AG09309 (cell line): ENCODE measurements at regions not wholly inside any gene's neighbourhood (a gene's known extent, or its start where the extent isn't known, plus 50 kb on each side); places are given as distances from the start of the nearest gene placed in this dataset.
"Not testable (repeated sequence)": the region's sequence is repeated elsewhere in the genome, so short reads cannot be mapped to it uniquely, and the experiment has no call there.

Source experiments
- DNase-seq: peaks from one replicate; pipeline ENCODE4 v3.0.0-alpha.2; 2010; ENCODE audit warnings: low read depth
- H3K4me3 ChIP-seq: 2 replicates; pipeline ENCODE4 v1.5.1; 2011; ENCODE audit warnings: mild to moderate bottlenecking, low read depth, low read length, moderate library complexity; ENCODE audit not compliant: control insufficient read depth
- CTCF ChIP-seq: IDR thresholded peaks from 2 replicates; pipeline ENCODE4 v1.5.1; 2011; ENCODE audit warnings: mild to moderate bottlenecking, low read depth, low read length, inconsistent platforms; ENCODE audit not compliant: insufficient read depth, control insufficient read depth; ENCODE audit errors: missing control alignments

- no peak overlapping the region for H3K4me3 ChIP-seq
- TF ChIP-seq CTCF, result no peak
- no peak for DNase-seq
These were observed 135.3 kb downstream of the CCER1 start for GRCh38 chr12:90819709-90820108.

GRCh38 chr12:90816353-90817089 lies 138.5 kb downstream of the CCER1 start:
- TF ChIP-seq CTCF, result no peak
- peak; percentile 8 for DNase-seq
- no peak overlapping the region for H3K4me3 ChIP-seq

GRCh38 chr12:90809940-90810339 lies 145.0 kb downstream of the CCER1 start:
- DNase-seq, result no peak
- no peak overlapping the region for H3K4me3 ChIP-seq
- no peak for TF ChIP-seq CTCF

GRCh38 chr12:90808568-90808967 lies 146.4 kb downstream of the CCER1 start:
- no peak overlapping the region for H3K4me3 ChIP-seq
- no peak for TF ChIP-seq CTCF
- no peak for DNase-seq

GRCh38 chr12:90802727-90803126 lies 152.2 kb downstream of the CCER1 start:
- DNase-seq, result no peak
- no peak overlapping the region for H3K4me3 ChIP-seq
- no peak for TF ChIP-seq CTCF

- H3K4me3 ChIP-seq, result no peak overlapping the region
- no peak for TF ChIP-seq CTCF
- peak; percentile 11 for DNase-seq
These were observed 153.2 kb downstream of the CCER1 start for GRCh38 chr12:90801776-90802175.

- no peak for DNase-seq
- H3K4me3 ChIP-seq, result no peak overlapping the region
- TF ChIP-seq CTCF, result no peak
These were observed 160.8 kb downstream of the CCER1 start for GRCh38 chr12:90794212-90794611.

GRCh38 chr12:90792718-90793117 lies 162.3 kb downstream of the CCER1 start:
- not testable (repeated sequence) for H3K4me3 ChIP-seq, DNase-seq
